DOHH2 (cell line): ENCODE measurements at regions not wholly inside any gene's neighbourhood (a gene's known extent, or its start where the extent isn't known, plus 50 kb on each side); places are given as distances from the start of the nearest gene placed in this dataset.
"Not testable (repeated sequence)": the region's sequence is repeated elsewhere in the genome, so short reads cannot be mapped to it uniquely, and the experiment has no call there.

Source experiments
- H3F3A ChIP-seq: fragments of 200-600 bp; sonication (generic), shearing (Covaris generic); 2 replicates; pipeline ENCODE4 v1.6.0; 2016; ENCODE audit warnings: antibody characterized with exemption, mild to moderate bottlenecking; ENCODE audit not compliant: control insufficient read depth, insufficient read depth
- H3K27ac ChIP-seq: fragments of 200-600 bp; sonication (generic); 2 replicates; pipeline ENCODE4 v1.5.1; 2014; ENCODE audit warnings: low read depth, mild to moderate bottlenecking, low read length, moderate library complexity
- H3K27me3 ChIP-seq: fragments of 200-600 bp; sonication (generic); 2 replicates; pipeline ENCODE4 v1.6.1; 2014; ENCODE audit warnings: mild to moderate bottlenecking, low read length, mixed read lengths; ENCODE audit not compliant: control insufficient read depth
- H3K36me3 ChIP-seq: fragments of 200-600 bp; sonication (generic); 2 replicates; pipeline ENCODE4 v1.6.1; 2014; ENCODE audit warnings: mild to moderate bottlenecking, low read length, moderate library complexity, mixed read lengths; ENCODE audit not compliant: control insufficient read depth
- H3K4me1 ChIP-seq: fragments of 200-600 bp; sonication (generic); 2 replicates; pipeline ENCODE4 v1.6.1; 2014; ENCODE audit warnings: mild to moderate bottlenecking, low read length, mixed read lengths; ENCODE audit not compliant: control insufficient read depth
- H3K4me2 ChIP-seq: fragments of 200-600 bp; sonication (generic); 2 replicates; pipeline ENCODE4 v1.6.0; 2014; ENCODE audit warnings: mild to moderate bottlenecking, low read length, moderate library complexity
- H3K4me3 ChIP-seq: fragments of 200-600 bp; sonication (generic); 2 replicates; pipeline ENCODE4 v1.5.1; 2014; ENCODE audit warnings: mild to moderate bottlenecking, low read length, mixed read lengths
- H3K79me2 ChIP-seq: fragments of 200-600 bp; sonication (generic); 2 replicates; pipeline ENCODE4 v1.6.1; 2014; ENCODE audit warnings: mild to moderate bottlenecking, low read length, mixed read lengths; ENCODE audit not compliant: control insufficient read depth
- H3K9me2 ChIP-seq: fragments of 200-600 bp; sonication (generic); replicated peaks from 2 replicates; pipeline ENCODE4 v1.6.1; 2014; ENCODE audit warnings: mild to moderate bottlenecking, low read length, mixed read lengths; ENCODE audit not compliant: control insufficient read depth
- H3K9me3 ChIP-seq: fragments of 200-600 bp; sonication (generic); 2 replicates; pipeline ENCODE4 v1.6.1; 2014; ENCODE audit warnings: antibody characterized with exemption, low read length, mixed read lengths; ENCODE audit not compliant: control insufficient read depth, insufficient read depth
- H4K20me1 ChIP-seq: fragments of 200-600 bp; sonication (generic); 2 replicates; pipeline ENCODE4 v1.6.0; 2014; ENCODE audit warnings: low read depth, mild to moderate bottlenecking, antibody characterized with exemption, low read length, moderate library complexity; ENCODE audit not compliant: control insufficient read depth, insufficient read depth
- EZH2phosphoT487 ChIP-seq: fragments of 200-600 bp; sonication (generic); IDR thresholded peaks from 2 replicates; pipeline ENCODE4 v1.6.1; 2017; ENCODE audit warnings: borderline replicate concordance, mild to moderate bottlenecking, antibody characterized with exemption, low read length, moderate library complexity, mixed read lengths
- TF ChIP-seq, protein P1 (sequence below): fragments of 200-600 bp; sonication (generic); IDR thresholded peaks from one replicate; pipeline ENCODE4 v1.5.1; 2014; ENCODE audit warnings: antibody characterized with exemption, mild to moderate bottlenecking, low read depth, low read length; ENCODE audit not compliant: poor library complexity, severe bottlenecking

DNA sequence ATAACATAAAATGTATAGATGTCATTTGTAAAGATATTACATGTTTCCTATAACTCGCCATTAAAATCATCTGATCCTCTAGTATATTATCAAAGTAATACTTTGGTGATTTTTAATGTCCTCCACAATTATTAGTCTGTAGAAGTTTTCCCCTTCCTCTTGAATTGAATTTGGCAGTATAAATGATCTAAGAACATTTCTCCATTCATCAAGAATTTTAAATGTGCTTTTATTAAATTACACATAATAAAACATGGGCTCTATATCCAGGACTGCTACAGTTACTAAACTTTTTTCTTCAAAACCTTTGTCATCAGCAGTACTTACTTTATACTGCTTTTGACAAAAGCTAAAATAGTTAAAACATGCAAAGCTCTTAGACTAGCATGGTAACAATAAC is 315.4 kb upstream of the ZC3H15 start:
- Histone ChIP-seq H3K4me1 (no peaks in the 10 kb centered on the region), H3K9me2 (no peaks in the 10 kb centered on the region), H3K27me3 (no peaks in the 10 kb centered on the region), H3K4me2 (no peak overlapping the region), H3K9me3 (no peaks in the 10 kb centered on the region), H3K36me3 (no peaks in the 10 kb centered on the region), H3F3A (no peaks in the 10 kb centered on the region), H3K79me2 (no peaks in the 10 kb centered on the region), H3K27ac (no peak overlapping the region), H3K4me3 (no peak overlapping the region), H4K20me1 (no peaks in the 10 kb centered on the region)
- no peak for TF ChIP-seq EZH2phosphoT487
- TF ChIP-seq, protein P1, sequence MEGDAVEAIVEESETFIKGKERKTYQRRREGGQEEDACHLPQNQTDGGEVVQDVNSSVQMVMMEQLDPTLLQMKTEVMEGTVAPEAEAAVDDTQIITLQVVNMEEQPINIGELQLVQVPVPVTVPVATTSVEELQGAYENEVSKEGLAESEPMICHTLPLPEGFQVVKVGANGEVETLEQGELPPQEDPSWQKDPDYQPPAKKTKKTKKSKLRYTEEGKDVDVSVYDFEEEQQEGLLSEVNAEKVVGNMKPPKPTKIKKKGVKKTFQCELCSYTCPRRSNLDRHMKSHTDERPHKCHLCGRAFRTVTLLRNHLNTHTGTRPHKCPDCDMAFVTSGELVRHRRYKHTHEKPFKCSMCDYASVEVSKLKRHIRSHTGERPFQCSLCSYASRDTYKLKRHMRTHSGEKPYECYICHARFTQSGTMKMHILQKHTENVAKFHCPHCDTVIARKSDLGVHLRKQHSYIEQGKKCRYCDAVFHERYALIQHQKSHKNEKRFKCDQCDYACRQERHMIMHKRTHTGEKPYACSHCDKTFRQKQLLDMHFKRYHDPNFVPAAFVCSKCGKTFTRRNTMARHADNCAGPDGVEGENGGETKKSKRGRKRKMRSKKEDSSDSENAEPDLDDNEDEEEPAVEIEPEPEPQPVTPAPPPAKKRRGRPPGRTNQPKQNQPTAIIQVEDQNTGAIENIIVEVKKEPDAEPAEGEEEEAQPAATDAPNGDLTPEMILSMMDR, result no peak

DNA sequence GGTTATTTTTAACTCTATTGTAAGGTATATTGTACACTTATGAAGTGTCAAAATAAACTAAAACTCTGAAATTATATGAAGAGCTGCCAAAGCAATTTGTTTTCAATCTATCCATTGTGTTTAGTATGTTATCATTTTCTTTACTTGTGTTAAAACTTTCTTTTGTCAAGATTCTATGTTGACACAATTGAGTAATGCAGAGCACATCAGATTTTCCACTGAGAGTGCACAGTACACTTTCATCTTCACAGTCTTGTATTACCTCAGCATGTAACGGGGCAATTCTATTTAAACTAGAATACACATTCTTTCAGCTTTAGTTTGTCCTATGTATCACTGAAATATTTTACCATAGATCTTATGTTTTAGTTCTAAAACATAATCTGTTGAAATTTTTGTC is 304.4 kb upstream of the ZC3H15 start:
- Histone ChIP-seq H3K79me2 (no peaks in the 10 kb centered on the region), H3K27me3 (no peaks in the 10 kb centered on the region), H3K4me2 (no peak overlapping the region), H3K27ac (no peak overlapping the region), H3K9me3 (no peaks in the 10 kb centered on the region), H4K20me1 (no peaks in the 10 kb centered on the region), H3K4me3 (no peak overlapping the region), H3K4me1 (no peaks in the 10 kb centered on the region), H3K36me3 (no peaks in the 10 kb centered on the region), H3K9me2 (no peaks in the 10 kb centered on the region), H3F3A (no peaks in the 10 kb centered on the region)
- TF ChIP-seq, protein P1, result no peak
- no peak for TF ChIP-seq EZH2phosphoT487

DNA sequence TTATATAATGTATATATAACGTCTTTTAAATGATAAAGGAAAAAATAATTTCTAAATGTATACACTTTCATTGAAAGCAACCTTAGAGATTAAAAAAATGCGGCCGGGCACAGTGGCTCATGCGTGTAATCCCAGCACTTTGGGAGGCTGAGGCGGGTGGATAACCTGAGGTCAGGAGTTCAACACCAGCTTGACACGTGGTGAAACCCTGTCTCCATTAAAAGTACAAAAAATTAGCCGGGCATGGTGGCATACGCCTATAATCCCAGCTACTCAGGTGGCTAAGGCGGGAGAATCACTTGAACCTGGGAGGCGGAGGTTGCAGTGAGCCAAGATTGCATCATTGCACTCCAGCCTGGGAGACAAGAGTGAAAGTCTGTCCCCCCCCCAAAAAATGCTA is 303.7 kb upstream of the ZC3H15 start:
- not testable (repeated sequence) for H3K4me3 ChIP-seq, H3K4me1 ChIP-seq, H3K79me2 ChIP-seq, H4K20me1 ChIP-seq, H3K27me3 ChIP-seq, H3K36me3 ChIP-seq, H3F3A ChIP-seq, H3K27ac ChIP-seq, H3K9me2 ChIP-seq, H3K9me3 ChIP-seq, H3K4me2 ChIP-seq

DNA sequence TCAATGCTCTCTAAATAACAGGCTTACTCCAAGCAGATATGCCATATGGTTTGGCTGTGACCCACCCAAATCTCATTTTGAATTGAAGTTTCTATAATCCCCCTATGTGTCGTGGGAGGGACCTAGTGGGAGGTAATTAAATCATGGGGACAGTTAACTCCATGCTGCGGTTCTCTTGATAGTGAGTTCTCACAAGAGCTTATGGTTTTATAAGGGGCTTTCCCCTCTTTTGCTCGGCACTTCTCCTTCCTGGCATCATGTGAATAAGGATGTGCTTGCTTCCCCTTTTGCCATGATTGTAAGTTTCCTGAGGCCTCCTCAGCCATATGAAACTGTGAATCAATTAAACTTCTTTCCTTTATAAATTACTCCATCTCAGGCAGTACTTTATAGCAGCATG is 302.7 kb upstream of the ZC3H15 start:
- no peaks in the 10 kb centered on the region for H3K9me2 ChIP-seq
- no peak overlapping the region for H3K4me2 ChIP-seq
- no peaks in the 10 kb centered on the region for H3K27me3 ChIP-seq
- no peak overlapping the region for H3K4me3 ChIP-seq
- no peaks in the 10 kb centered on the region for H3K79me2 ChIP-seq
- TF ChIP-seq, protein P1, result no peak
- TF ChIP-seq EZH2phosphoT487, result no peak
- no peaks in the 10 kb centered on the region for H4K20me1 ChIP-seq
- no peaks in the 10 kb centered on the region for H3K9me3 ChIP-seq
- no peaks in the 10 kb centered on the region for H3K4me1 ChIP-seq
- no peaks in the 10 kb centered on the region for H3K36me3 ChIP-seq
- no peak overlapping the region for H3K27ac ChIP-seq
- no peaks in the 10 kb centered on the region for H3F3A ChIP-seq
